ENCODE measurements at regions not wholly inside any gene's neighbourhood (a gene's known extent, or its start where the extent isn't known, plus 50 kb on each side); places are given as distances from the start of the nearest gene placed in this dataset.

GRCh38 chr6:21831521-21832291 is 238.2 kb downstream of the SOX4 start:
- peaks cover 4% of the 10 kb centered on the region for H3K9me3 Mint-ChIP-seq
- POLR2A ChIA-PET = no interaction called here
- no peak overlapping the region for H3K4me3 Mint-ChIP-seq
- H3K4me1 Mint-ChIP-seq = peaks cover 6% of the 10 kb centered on the region
- no peak overlapping the region for H3K27ac Mint-ChIP-seq
- H3K27me3 Mint-ChIP-seq = peaks cover 5% of the 10 kb centered on the region
- ATAC-seq (ENCODE audit: low read depth) (no peak), DNase-seq (no peak)
- H3K36me3 Mint-ChIP-seq = no peaks in the 10 kb centered on the region

GRCh38 chr6:21836277-21836676 is 242.7 kb downstream of the SOX4 start:
- peaks cover 4% of the 10 kb centered on the region for H3K27me3 Mint-ChIP-seq
- no peak for ATAC-seq (ENCODE audit: low read depth)
- POLR2A ChIA-PET = no interaction called here
- peaks cover 7% of the 10 kb centered on the region for H3K9me3 Mint-ChIP-seq
- no peak for DNase-seq
- H3K4me1 Mint-ChIP-seq = peaks cover 10% of the 10 kb centered on the region
- H3K4me3 Mint-ChIP-seq = no peak overlapping the region
- H3K27ac Mint-ChIP-seq = no peak overlapping the region
- no peaks in the 10 kb centered on the region for H3K36me3 Mint-ChIP-seq

- peaks cover 7% of the 10 kb centered on the region for H3K9me3 Mint-ChIP-seq
- ATAC-seq (ENCODE audit: low read depth) = no peak
- H3K27ac Mint-ChIP-seq = no peak overlapping the region
- peaks cover 4% of the 10 kb centered on the region for H3K27me3 Mint-ChIP-seq
- DNase-seq = no peak
- H3K4me1 Mint-ChIP-seq = peaks cover 10% of the 10 kb centered on the region
- POLR2A ChIA-PET = no interaction called here
- H3K4me3 Mint-ChIP-seq = no peak overlapping the region
- no peaks in the 10 kb centered on the region for H3K36me3 Mint-ChIP-seq
Observed at GRCh38 chr6:21836772-21837425, 243.3 kb downstream of the SOX4 start.

GRCh38 chr6:21840428-21840827 is 246.9 kb downstream of the SOX4 start:
- no peak overlapping the region for H3K4me3 Mint-ChIP-seq
- no peak overlapping the region for H3K27ac Mint-ChIP-seq
- peaks cover 3% of the 10 kb centered on the region for H3K4me1 Mint-ChIP-seq
- DNase-seq = no peak
- no peak for ATAC-seq (ENCODE audit: low read depth)
- H3K36me3 Mint-ChIP-seq = no peaks in the 10 kb centered on the region
- peaks cover 3% of the 10 kb centered on the region for H3K9me3 Mint-ChIP-seq
- H3K27me3 Mint-ChIP-seq = peaks cover 6% of the 10 kb centered on the region
- POLR2A ChIA-PET = no interaction called here

GRCh38 chr6:21842875-21843645 is 249.5 kb downstream of the SOX4 start:
- H3K27me3 Mint-ChIP-seq = peaks cover 4% of the 10 kb centered on the region
- ATAC-seq (ENCODE audit: low read depth) (no peak), DNase-seq (no peak)
- H3K36me3 Mint-ChIP-seq = no peaks in the 10 kb centered on the region
- no peak overlapping the region for H3K27ac Mint-ChIP-seq
- H3K4me1 Mint-ChIP-seq = peaks cover 7% of the 10 kb centered on the region
- H3K9me3 Mint-ChIP-seq = peaks cover 3% of the 10 kb centered on the region
- POLR2A ChIA-PET = no interaction called here
- no peak overlapping the region for H3K4me3 Mint-ChIP-seq

GRCh38 chr6:21844120-21844917 is 250.8 kb downstream of the SOX4 start:
- Mint-ChIP-seq H3K9me3 (peaks cover 3% of the 10 kb centered on the region), H3K4me1 (peaks cover 7% of the 10 kb centered on the region), H3K27me3 (peaks cover 4% of the 10 kb centered on the region), H3K27ac (no peak overlapping the region), H3K4me3 (no peak overlapping the region), H3K36me3 (no peaks in the 10 kb centered on the region)
- DNase-seq (no peak), ATAC-seq (ENCODE audit: low read depth) (no peak)
- POLR2A ChIA-PET = no interaction called here

GRCh38 chr6:21845018-21845417 is 251.5 kb downstream of the SOX4 start:
- Mint-ChIP-seq H3K27ac (no peak overlapping the region), H3K27me3 (peaks cover 4% of the 10 kb centered on the region), H3K4me1 (peaks cover 7% of the 10 kb centered on the region), H3K4me3 (no peak overlapping the region), H3K36me3 (no peaks in the 10 kb centered on the region), H3K9me3 (peaks cover 1% of the 10 kb centered on the region)
- POLR2A ChIA-PET = no interaction called here
- DNase-seq (no peak), ATAC-seq (ENCODE audit: low read depth) (no peak)

GRCh38 chr6:21845439-21846140 is 252.0 kb downstream of the SOX4 start:
- no peak for DNase-seq
- peaks cover 1% of the 10 kb centered on the region for H3K9me3 Mint-ChIP-seq
- H3K36me3 Mint-ChIP-seq = no peaks in the 10 kb centered on the region
- no peak for ATAC-seq (ENCODE audit: low read depth)
- H3K4me1 Mint-ChIP-seq = peaks cover 6% of the 10 kb centered on the region
- no peak overlapping the region for H3K27ac Mint-ChIP-seq
- peaks cover 4% of the 10 kb centered on the region for H3K27me3 Mint-ChIP-seq
- H3K4me3 Mint-ChIP-seq = no peak overlapping the region
- POLR2A ChIA-PET = no interaction called here

GRCh38 chr6:21846541-21847451 is 253.2 kb downstream of the SOX4 start:
- ATAC-seq (ENCODE audit: low read depth) = no peak
- Mint-ChIP-seq H3K27me3 (peaks cover 2% of the 10 kb centered on the region), H3K9me3 (no peaks in the 10 kb centered on the region), H3K27ac (no peak overlapping the region), H3K36me3 (no peaks in the 10 kb centered on the region), H3K4me3 (no peak overlapping the region), H3K4me1 (peaks cover 4% of the 10 kb centered on the region)
- no peak for DNase-seq
- POLR2A ChIA-PET = no interaction called here

- POLR2A ChIA-PET = no interaction called here
- Mint-ChIP-seq H3K4me3 (no peak overlapping the region), H3K4me1 (peaks cover 4% of the 10 kb centered on the region), H3K27me3 (peaks cover 2% of the 10 kb centered on the region), H3K27ac (no peak overlapping the region), H3K36me3 (no peaks in the 10 kb centered on the region), H3K9me3 (no peaks in the 10 kb centered on the region)
- DNase-seq = no peak
- no peak for ATAC-seq (ENCODE audit: low read depth)
Observed at GRCh38 chr6:21847711-21848480, 254.3 kb downstream of the SOX4 start.

- H3K27ac Mint-ChIP-seq = no peak overlapping the region
- H3K4me3 Mint-ChIP-seq = no peak overlapping the region
- H3K36me3 Mint-ChIP-seq = no peaks in the 10 kb centered on the region
- no peaks in the 10 kb centered on the region for H3K27me3 Mint-ChIP-seq
- ATAC-seq (ENCODE audit: low read depth) = no peak
- peaks cover 4% of the 10 kb centered on the region for H3K4me1 Mint-ChIP-seq
- DNase-seq = no peak
- POLR2A ChIA-PET = no interaction called here
- no peaks in the 10 kb centered on the region for H3K9me3 Mint-ChIP-seq
Observed at GRCh38 chr6:21850691-21851090, 257.1 kb downstream of the SOX4 start.

All from activated naive CD8-positive, alpha-beta T cell treated with anti-CD3 and anti-CD28 coated beads, Interleukin-2, amount 10 ng/mL, durations not matched to agents 7 days and 5 days (primary cell).